Activated CD8-positive, alpha-beta T cell treated with anti-CD3 and anti-CD28 coated beads for 36 hours (primary cell): ENCODE measurements at regions not wholly inside any gene's neighbourhood (a gene's known extent, or its start where the extent isn't known, plus 50 kb on each side); places are given as distances from the start of the nearest gene placed in this dataset.

Experiments used
- ATAC-seq: fragments of 200-7000 bp; cut with Tn5 transposase; one replicate; pipeline ENCODE4 v1.10.0; 2021; ENCODE audit warnings: mild to moderate bottlenecking, moderate library complexity
- CTCF ChIA-PET: fragments of 350-600 bp; sonication (Branson Sonifier 250); formaldehyde crosslinking; loops from one replicate; lab custom pipeline; 2021; ENCODE audit warnings: antibody characterized with exemption; lab: Charles Lee
- POLR2A ChIA-PET: fragments of 350-600 bp; sonication (Branson Sonifier 250); formaldehyde crosslinking; loops from one replicate; lab custom pipeline; 2021; ENCODE audit warnings: antibody characterized with exemption; lab: Charles Lee
- DNase-seq: peaks from one replicate; pipeline ENCODE4 v3.0.0-alpha.2; 2020
- H3K27ac Mint-ChIP-seq: one replicate; pipeline ENCODE4 v1.8.0; 2021; ENCODE audit warnings: mild to moderate bottlenecking, mixed read lengths
- H3K27me3 Mint-ChIP-seq: one replicate; pipeline ENCODE4 v1.8.0; 2021; ENCODE audit warnings: mixed read lengths
- H3K36me3 Mint-ChIP-seq: one replicate; pipeline ENCODE4 v1.8.0; 2021; ENCODE audit warnings: low read depth, mixed read lengths
- H3K4me1 Mint-ChIP-seq: one replicate; pipeline ENCODE4 v1.8.0; 2021; ENCODE audit warnings: low read depth, mixed read lengths
- H3K4me3 Mint-ChIP-seq: one replicate; pipeline ENCODE4 v1.8.0; 2021; ENCODE audit warnings: mild to moderate bottlenecking, moderate library complexity, mixed read lengths
- H3K9me3 Mint-ChIP-seq: one replicate; pipeline ENCODE4 v1.8.0; 2021; ENCODE audit warnings: mixed read lengths
- CTCF ChIP-seq: fragments of 200-600 bp; IDR thresholded peaks from one replicate; pipeline ENCODE4 v1.8.0; 2022; ENCODE audit warnings: antibody characterized with exemption, mild to moderate bottlenecking
- intact Hi-C: fragments of 100-400 bp; cut with micrococcal nuclease; formaldehyde crosslinking; loops from one replicate; pipeline ENCODE4 v1.10.0; 2022

GRCh38 chr2:220104871-220105351, 477.5 kb downstream of the SLC4A3 start:
- H3K4me1 Mint-ChIP-seq = no peaks in the 10 kb centered on the region
- H3K36me3 Mint-ChIP-seq = no peaks in the 10 kb centered on the region
- ATAC-seq = no peak
- TF ChIP-seq CTCF = no peak
- no peaks in the 10 kb centered on the region for H3K9me3 Mint-ChIP-seq
- CTCF ChIA-PET = no interaction called here
- POLR2A ChIA-PET = no interaction called here
- H3K4me3 Mint-ChIP-seq = no peak overlapping the region
- intact Hi-C loops = no loop called here
- no peak for DNase-seq
- no peaks in the 10 kb centered on the region for H3K27me3 Mint-ChIP-seq
- no peak overlapping the region for H3K27ac Mint-ChIP-seq

GRCh38 chr2:220106065-220106464, 478.6 kb downstream of the SLC4A3 start:
- Mint-ChIP-seq H3K27ac (no peak overlapping the region), H3K9me3 (no peaks in the 10 kb centered on the region), H3K4me3 (no peak overlapping the region), H3K4me1 (no peaks in the 10 kb centered on the region), H3K36me3 (no peaks in the 10 kb centered on the region), H3K27me3 (no peaks in the 10 kb centered on the region)
- DNase-seq = no peak
- no peak for TF ChIP-seq CTCF
- CTCF ChIA-PET = no interaction called here
- intact Hi-C loops = no loop called here
- ATAC-seq = no peak
- POLR2A ChIA-PET = no interaction called here

GRCh38 chr2:220107380-220107791, 480.0 kb downstream of the SLC4A3 start:
- H3K27me3 Mint-ChIP-seq = no peaks in the 10 kb centered on the region

GRCh38 chr2:220114443-220114842, 487.0 kb downstream of the SLC4A3 start:
- Mint-ChIP-seq H3K9me3 (peaks cover 10% of the 10 kb centered on the region), H3K27ac (no peak overlapping the region), H3K36me3 (no peaks in the 10 kb centered on the region), H3K4me3 (no peak overlapping the region), H3K27me3 (no peaks in the 10 kb centered on the region), H3K4me1 (no peaks in the 10 kb centered on the region)
- TF ChIP-seq CTCF = no peak
- ChIA-PET POLR2A (no interaction called here), CTCF (no interaction called here)
- intact Hi-C loops = no loop called here
- ATAC-seq (no peak), DNase-seq (no peak)

More at GRCh38 chr2:220107380-220107791, 480.0 kb downstream of the SLC4A3 start:
- Mint-ChIP-seq H3K4me3 (no peak overlapping the region), H3K36me3 (no peaks in the 10 kb centered on the region), H3K9me3 (no peaks in the 10 kb centered on the region), H3K27ac (no peak overlapping the region), H3K4me1 (no peaks in the 10 kb centered on the region)
- ChIA-PET POLR2A (no interaction called here), CTCF (no interaction called here)
- no peak for DNase-seq
- no peak for TF ChIP-seq CTCF
- no peak for ATAC-seq
- intact Hi-C loops = no loop called here

- DNase-seq (no peak), ATAC-seq (no peak)
- no peaks in the 10 kb centered on the region for H3K4me1 Mint-ChIP-seq
- intact Hi-C loops = no loop called here
- ChIA-PET CTCF (no interaction called here), POLR2A (no interaction called here)
- TF ChIP-seq CTCF = no peak
- H3K4me3 Mint-ChIP-seq = no peak overlapping the region
- no peak overlapping the region for H3K27ac Mint-ChIP-seq
- no peaks in the 10 kb centered on the region for H3K36me3 Mint-ChIP-seq
- H3K27me3 Mint-ChIP-seq = no peaks in the 10 kb centered on the region
- H3K9me3 Mint-ChIP-seq = peaks cover 10% of the 10 kb centered on the region
Measured at GRCh38 chr2:220117025-220117424, 489.6 kb downstream of the SLC4A3 start.
